GM20431 (cell line): ENCODE measurements at regions not wholly inside any gene's neighbourhood (a gene's known extent, or its start where the extent isn't known, plus 50 kb on each side); places are given as distances from the start of the nearest gene placed in this dataset.
"Not testable (repeated sequence)": the region's sequence is repeated elsewhere in the genome, so short reads cannot be mapped to it uniquely, and the experiment has no call there.

Experiments used
- in situ Hi-C: fragments of 300-500 bp; cut with MseI, MboI; formaldehyde crosslinking; loops from one replicate; pipeline ENCODE4 v1.15.0; 2020; ENCODE audit warnings: low sequenced_read_pairs; ENCODE audit not compliant: unreplicated experiment

GRCh38 chr14:37870632-37871346, 275.4 kb downstream of the TTC6 start:
- in situ Hi-C loops, result loop anchor here (10.0 kb wide), 1 partner anchor 626 kb away; no protein-coding TSS in a partner anchor

GRCh38 chr14:37874065-37874428, 278.6 kb downstream of the TTC6 start:
- in situ Hi-C loops, result loop anchor here (10.0 kb wide), 1 partner anchor 629 kb away; no protein-coding TSS in a partner anchor

GRCh38 chr14:37874429-37875109, 279.1 kb downstream of the TTC6 start:
- in situ Hi-C loops, result loop anchor here (10.0 kb wide), 1 partner anchor 630 kb away; no protein-coding TSS in a partner anchor

GRCh38 chr14:37888234-37888633, 292.8 kb downstream of the TTC6 start:
- in situ Hi-C loops, result no loop called here

- in situ Hi-C loops, result no loop called here
Observed at GRCh38 chr14:37889087-37889486, 293.7 kb downstream of the TTC6 start.

- in situ Hi-C loops, result no loop called here
Observed at GRCh38 chr14:37890095-37890494, 294.7 kb downstream of the TTC6 start.

GRCh38 chr14:37891500-37891899, 296.1 kb downstream of the TTC6 start:
- in situ Hi-C loops, result not testable (repeated sequence)

- in situ Hi-C loops, result no loop called here
Observed at GRCh38 chr14:37894463-37894862, 299.0 kb downstream of the TTC6 start.

- in situ Hi-C loops, result no loop called here
Observed at GRCh38 chr14:37899365-37899764, 303.9 kb downstream of the TTC6 start.

- in situ Hi-C loops, result no loop called here
Observed at GRCh38 chr14:37900561-37900960, 305.1 kb downstream of the TTC6 start.

GRCh38 chr14:37901978-37902377, 305.7 kb upstream of the SSTR1 start:
- in situ Hi-C loops, result no loop called here

- in situ Hi-C loops, result no loop called here
Observed at GRCh38 chr14:37903343-37904191, 304.1 kb upstream of the SSTR1 start.

- in situ Hi-C loops, result no loop called here
Observed at GRCh38 chr14:37924622-37925021, 283.1 kb upstream of the SSTR1 start.

- in situ Hi-C loops, result no loop called here
Observed at GRCh38 chr14:37932008-37932407, 275.7 kb upstream of the SSTR1 start.

- in situ Hi-C loops, result no loop called here
Observed at GRCh38 chr14:37932481-37932880, 275.2 kb upstream of the SSTR1 start.

- in situ Hi-C loops, result no loop called here
Observed at GRCh38 chr14:37936971-37937370, 270.7 kb upstream of the SSTR1 start.

- in situ Hi-C loops, result no loop called here
Observed at GRCh38 chr14:37939442-37940028, 268.2 kb upstream of the SSTR1 start.

GRCh38 chr14:37945959-37946358, 261.7 kb upstream of the SSTR1 start:
- in situ Hi-C loops, result no loop called here

- in situ Hi-C loops, result no loop called here
Observed at GRCh38 chr14:37946819-37947218, 260.9 kb upstream of the SSTR1 start.

- in situ Hi-C loops, result no loop called here
Observed at GRCh38 chr14:37948266-37948665, 259.4 kb upstream of the SSTR1 start.
